GM18520 (cell line): ENCODE measurements at regions not wholly inside any gene's neighbourhood (a gene's known extent, or its start where the extent isn't known, plus 50 kb on each side); places are given as distances from the start of the nearest gene placed in this dataset.
"Not testable (repeated sequence)": the region's sequence is repeated elsewhere in the genome, so short reads cannot be mapped to it uniquely, and the experiment has no call there.

Experiments used
- ATAC-seq: cut with Tn5 transposase; IDR thresholded peaks from one replicate; pipeline ENCODE4 v1.9.1; 2021; ENCODE audit not compliant: unreplicated experiment

GRCh38 chr11:129631201-129631600 is 184.4 kb upstream of the TMEM45B start:
- no peak for ATAC-seq

- ATAC-seq = no peak
Measured at GRCh38 chr11:129636926-129637325, 178.7 kb upstream of the TMEM45B start.

GRCh38 chr11:129637473-129637872 is 178.2 kb upstream of the TMEM45B start:
- ATAC-seq = no peak

GRCh38 chr11:129637983-129638776 is 177.5 kb upstream of the TMEM45B start:
- ATAC-seq = no peak

GRCh38 chr11:129639300-129639699 is 176.3 kb upstream of the TMEM45B start:
- no peak for ATAC-seq

GRCh38 chr11:129640671-129641070 is 175.0 kb upstream of the TMEM45B start:
- ATAC-seq = no peak

GRCh38 chr11:129643031-129643721 is 172.5 kb upstream of the TMEM45B start:
- ATAC-seq = no peak

GRCh38 chr11:129644326-129644725 is 171.3 kb upstream of the TMEM45B start:
- no peak for ATAC-seq

GRCh38 chr11:129645943-129646342 is 169.7 kb upstream of the TMEM45B start:
- ATAC-seq = no peak

- not testable (repeated sequence) for ATAC-seq
Measured at GRCh38 chr11:129650044-129650443, 165.6 kb upstream of the TMEM45B start.

GRCh38 chr11:129652835-129653234 is 162.8 kb upstream of the TMEM45B start:
- no peak for ATAC-seq

- ATAC-seq = no peak
Measured at GRCh38 chr11:129655247-129655832, 160.3 kb upstream of the TMEM45B start.

GRCh38 chr11:129657866-129658525 is 157.7 kb upstream of the TMEM45B start:
- no peak for ATAC-seq

- ATAC-seq = no peak
Measured at GRCh38 chr11:129658526-129658867, 157.2 kb upstream of the TMEM45B start.

- no peak for ATAC-seq
Measured at GRCh38 chr11:129680907-129681306, 134.7 kb upstream of the TMEM45B start.

GRCh38 chr11:129681344-129682114 is 134.1 kb upstream of the TMEM45B start:
- no peak for ATAC-seq

GRCh38 chr11:129686269-129686668 is 129.4 kb upstream of the TMEM45B start:
- ATAC-seq = no peak

GRCh38 chr11:129691142-129691541 is 124.5 kb upstream of the TMEM45B start:
- no peak for ATAC-seq

GRCh38 chr11:129694538-129694937 is 121.1 kb upstream of the TMEM45B start:
- ATAC-seq = no peak

- no peak for ATAC-seq
Measured at GRCh38 chr11:129694966-129695365, 120.7 kb upstream of the TMEM45B start.
